ENCODE measurements at regions not wholly inside any gene's neighbourhood (a gene's known extent, or its start where the extent isn't known, plus 50 kb on each side); places are given as distances from the start of the nearest gene placed in this dataset.

GRCh38 chr4:188606635-188607034, 467.4 kb downstream of the TRIML1 start:
- H3K27ac ChIP-seq: no peak overlapping the region
- TF ChIP-seq CTCF (conservative IDR thresholded peaks at IDR 0.05): no peak

GRCh38 chr4:188611143-188611542, 471.9 kb downstream of the TRIML1 start:
- H3K27ac ChIP-seq: no peak overlapping the region
- no peak for TF ChIP-seq CTCF (conservative IDR thresholded peaks at IDR 0.05)

- H3K27ac ChIP-seq: no peak overlapping the region
- no peak for TF ChIP-seq CTCF (conservative IDR thresholded peaks at IDR 0.05)
These were observed 473.4 kb downstream of the TRIML1 start for GRCh38 chr4:188612659-188613058.

- no peak for TF ChIP-seq CTCF (conservative IDR thresholded peaks at IDR 0.05)
- H3K27ac ChIP-seq: no peak overlapping the region
These were observed 474.7 kb downstream of the TRIML1 start for GRCh38 chr4:188613976-188614375.

GRCh38 chr4:188619456-188620149, 480.4 kb downstream of the TRIML1 start:
- no peak for TF ChIP-seq CTCF (conservative IDR thresholded peaks at IDR 0.05)
- H3K27ac ChIP-seq: no peak overlapping the region

- no peak overlapping the region for H3K27ac ChIP-seq
- no peak for TF ChIP-seq CTCF (conservative IDR thresholded peaks at IDR 0.05)
These were observed 481.4 kb downstream of the TRIML1 start for GRCh38 chr4:188620608-188621007.

GRCh38 chr4:188623314-188623854, 484.1 kb downstream of the TRIML1 start:
- TF ChIP-seq CTCF (conservative IDR thresholded peaks at IDR 0.05): no peak
- H3K27ac ChIP-seq: no peak overlapping the region

All from VCaP (cell line).